Ishikawa (cell line): ENCODE measurements at regions not wholly inside any gene's neighbourhood (a gene's known extent, or its start where the extent isn't known, plus 50 kb on each side); places are given as distances from the start of the nearest gene placed in this dataset.

Experiments
- EP300 ChIP-seq: IDR thresholded peaks from 2 replicates; pipeline ENCODE4 v1.6.1; 2012; ENCODE audit warnings: borderline replicate concordance
- FOXM1 ChIP-seq: IDR thresholded peaks from 2 replicates; pipeline ENCODE4 v1.6.1; 2012; ENCODE audit warnings: low read depth, borderline replicate concordance
- MAX ChIP-seq: IDR thresholded peaks from 2 replicates; pipeline ENCODE4 v1.6.1; 2012
- NFIC ChIP-seq: IDR thresholded peaks from 2 replicates; pipeline ENCODE4 v1.6.1; 2012
- RAD21 ChIP-seq: IDR thresholded peaks from 2 replicates; pipeline ENCODE4 v1.6.1; 2012; ENCODE audit warnings: low read depth
- REST ChIP-seq: IDR thresholded peaks from 2 replicates; pipeline ENCODE4 v1.6.1; 2012; ENCODE audit warnings: low read depth, mild to moderate bottlenecking
- TCF12 ChIP-seq: IDR thresholded peaks from 2 replicates; pipeline ENCODE4 v1.6.1; 2012; ENCODE audit warnings: low read depth
- USF1 ChIP-seq: IDR thresholded peaks from 2 replicates; pipeline ENCODE4 v1.6.1; 2012

GRCh38 chr10:69749178-69750010 lies 52.3 kb upstream of the COL13A1 start:
- no peak for TF ChIP-seq MAX
- no peak for TF ChIP-seq USF1
- no peak for TF ChIP-seq EP300
- TF ChIP-seq RAD21: no peak
- TF ChIP-seq TCF12: no peak
- TF ChIP-seq REST: no peak
- TF ChIP-seq NFIC: no peak
- TF ChIP-seq FOXM1: no peak
